Stimulated activated CD4-positive, alpha-beta T cell treated with anti-CD3 and anti-CD28 coated beads, Interleukin-4, amount 100 ng/mL, for 1 hour (primary cell): ENCODE measurements at regions not wholly inside any gene's neighbourhood (a gene's known extent, or its start where the extent isn't known, plus 50 kb on each side); places are given as distances from the start of the nearest gene placed in this dataset.
"Not testable (repeated sequence)": the region's sequence is repeated elsewhere in the genome, so short reads cannot be mapped to it uniquely, and the experiment has no call there.

Experiments
- DNase-seq: peaks from one replicate; pipeline ENCODE4 v3.0.0-alpha.2; 2020

DNA sequence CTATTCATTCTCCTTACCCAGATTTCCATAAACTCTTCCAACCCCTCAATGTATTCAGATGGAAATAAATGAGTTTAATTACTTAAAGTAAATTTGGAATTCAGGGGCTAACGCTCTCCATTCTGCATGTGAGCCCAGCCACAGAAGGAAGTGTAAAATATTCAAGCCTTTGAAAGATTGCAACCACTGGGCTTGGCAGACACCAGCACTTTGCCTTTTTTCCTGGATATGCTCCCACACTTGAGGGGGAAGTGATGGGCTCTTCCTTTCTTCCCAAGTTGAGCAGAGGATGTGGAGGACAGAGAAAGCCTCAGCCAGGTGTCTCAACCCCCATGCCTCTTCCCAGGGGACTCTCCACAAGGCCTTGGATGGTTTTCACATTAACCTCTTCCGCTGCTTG, 825.1 kb upstream of the EEF2KMT start:
- no peak for DNase-seq

DNA sequence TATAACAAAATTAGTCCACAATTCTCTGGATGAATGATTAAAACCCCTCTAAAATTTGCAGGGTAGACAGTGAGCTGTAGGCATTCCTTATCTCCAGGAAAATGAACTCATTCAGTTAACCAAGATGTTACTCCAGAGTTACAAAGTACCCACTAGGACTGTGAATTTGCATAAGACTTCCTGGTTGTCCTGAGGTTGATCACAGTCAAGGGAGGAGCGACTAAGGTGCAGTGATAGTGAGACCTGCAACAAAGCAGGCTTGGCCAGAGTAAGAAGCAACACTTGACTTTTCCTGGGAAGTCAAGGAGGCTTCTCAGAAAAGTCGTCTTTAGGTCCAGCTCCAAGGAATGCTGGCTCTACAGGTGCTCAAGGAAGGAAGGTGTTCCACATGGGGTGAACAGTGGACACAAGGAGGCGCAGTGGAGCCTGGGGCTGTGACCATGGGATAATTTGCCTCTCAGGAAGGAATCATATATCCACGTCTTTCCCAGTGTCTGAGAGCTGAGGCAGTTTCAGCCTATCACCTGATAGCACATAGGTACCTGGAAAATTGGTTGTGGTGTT, 821.1 kb upstream of the EEF2KMT start:
- no peak for DNase-seq

DNA sequence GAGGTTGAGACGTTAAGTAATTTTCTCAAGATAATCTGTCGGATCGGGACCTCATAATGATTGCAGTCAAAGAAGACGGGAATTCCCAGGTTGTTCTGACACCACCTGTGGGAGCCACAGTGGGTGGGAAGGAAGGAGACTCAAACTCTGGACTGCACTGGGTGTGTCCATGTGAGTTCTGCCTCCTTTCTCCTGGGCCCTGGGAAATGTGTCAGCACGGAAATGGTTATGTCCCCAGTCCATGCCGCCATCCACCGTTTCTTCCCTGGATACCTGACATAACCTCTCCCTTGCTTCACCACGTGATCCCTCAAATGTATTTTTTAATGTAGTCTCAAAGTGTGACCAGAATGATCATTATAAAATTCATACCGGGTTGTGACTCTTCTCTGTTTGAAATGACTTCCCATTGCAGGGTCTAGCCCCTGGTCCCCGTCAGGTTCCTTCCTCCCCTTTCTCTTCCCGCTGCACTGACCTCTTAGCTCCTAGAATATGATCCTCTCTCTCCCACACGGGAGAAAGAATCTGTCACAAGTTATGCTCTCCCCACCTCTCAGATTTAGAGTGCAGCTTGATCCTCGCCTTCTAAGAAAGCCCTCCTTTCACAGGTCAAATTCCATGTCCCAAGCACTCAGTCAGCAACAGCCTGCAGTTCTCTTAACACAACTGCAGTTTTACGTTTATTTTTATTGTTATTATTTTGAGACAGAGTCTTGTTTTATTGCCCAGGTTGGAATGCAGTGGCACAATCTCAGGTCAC, 820.0 kb upstream of the EEF2KMT start:
- no peak for DNase-seq

DNA sequence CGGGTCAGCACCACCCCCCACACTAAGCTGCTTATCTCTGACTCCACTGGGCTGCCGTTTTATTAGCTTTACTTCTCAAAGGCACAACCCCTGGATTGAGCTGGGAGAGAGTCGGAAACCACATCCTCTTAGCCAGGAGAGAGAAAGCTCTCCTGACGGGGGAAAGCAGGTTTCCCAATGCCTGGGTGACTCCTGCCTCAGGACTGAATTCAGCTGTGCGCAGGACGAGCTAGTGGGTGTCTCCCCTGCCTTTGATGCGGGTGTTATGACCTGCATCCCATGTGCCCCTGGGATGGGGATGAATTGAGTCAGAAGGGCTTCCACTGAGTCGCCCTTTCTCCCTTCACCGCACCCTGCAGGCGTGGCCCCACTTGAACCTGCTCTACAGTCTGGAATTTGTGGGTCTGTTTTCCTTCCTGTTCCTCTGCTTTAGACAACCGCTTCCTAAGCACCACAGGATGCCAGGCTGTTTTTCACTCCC, 819.2 kb upstream of the EEF2KMT start:
- no peak for DNase-seq

DNA sequence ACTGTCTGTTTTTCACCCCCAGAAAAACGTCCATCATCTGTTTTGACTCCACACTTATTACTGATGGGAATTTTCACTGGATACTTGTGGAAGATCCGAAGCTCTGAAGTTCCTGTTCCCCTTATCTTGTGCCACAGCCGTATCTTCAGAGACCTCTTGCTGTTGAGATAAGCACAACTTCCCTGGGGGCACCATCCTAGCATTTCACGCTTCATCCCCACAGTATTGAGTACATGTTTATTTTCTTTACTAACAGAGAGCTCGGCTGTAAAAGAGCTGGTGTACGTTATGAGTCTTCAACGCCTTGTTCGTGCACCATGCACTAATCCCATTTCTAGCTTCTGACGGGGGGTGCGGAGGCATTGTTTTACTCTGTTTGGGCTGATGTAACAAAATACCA, 813.6 kb upstream of the EEF2KMT start:
- no peak for DNase-seq

DNA sequence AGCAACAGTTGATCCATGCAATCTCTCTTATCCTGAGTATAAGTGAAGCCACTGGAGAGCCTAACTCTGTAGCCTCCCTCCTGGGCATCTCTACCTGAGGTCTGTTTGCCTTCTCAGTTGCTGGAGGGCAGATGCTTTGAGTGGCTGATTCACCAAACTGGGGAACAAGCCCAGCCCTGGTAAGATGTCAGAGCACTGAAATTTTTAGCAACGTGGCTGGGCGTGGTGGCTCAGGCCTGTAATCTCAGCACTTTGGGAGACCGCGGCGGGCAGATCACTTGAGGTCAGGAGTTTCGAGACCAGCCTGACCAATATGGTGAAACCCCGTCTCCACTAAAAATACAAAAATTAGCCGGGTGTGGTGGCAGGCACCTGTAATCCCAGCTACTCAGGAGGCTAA, 812.0 kb upstream of the EEF2KMT start:
- DNase-seq, result not testable (repeated sequence)

DNA sequence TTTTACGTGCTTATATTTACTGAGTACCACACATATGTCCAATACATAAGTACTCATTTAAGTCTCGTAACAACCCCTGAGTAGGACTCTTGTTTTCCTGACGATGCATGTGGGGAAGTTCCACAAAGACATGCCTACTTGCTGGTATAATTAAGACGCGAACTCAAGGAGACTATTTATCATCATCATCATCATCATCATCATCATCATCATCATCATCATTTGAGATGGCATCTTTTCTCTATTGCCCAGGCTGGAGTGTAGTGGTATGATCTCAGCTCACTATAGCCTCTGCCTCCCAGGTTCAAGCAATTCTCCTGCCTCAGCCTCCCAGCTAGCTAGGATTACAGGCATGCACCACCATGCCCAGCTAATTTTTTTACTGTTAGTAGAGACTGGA, 809.9 kb upstream of the EEF2KMT start:
- no peak for DNase-seq

DNA sequence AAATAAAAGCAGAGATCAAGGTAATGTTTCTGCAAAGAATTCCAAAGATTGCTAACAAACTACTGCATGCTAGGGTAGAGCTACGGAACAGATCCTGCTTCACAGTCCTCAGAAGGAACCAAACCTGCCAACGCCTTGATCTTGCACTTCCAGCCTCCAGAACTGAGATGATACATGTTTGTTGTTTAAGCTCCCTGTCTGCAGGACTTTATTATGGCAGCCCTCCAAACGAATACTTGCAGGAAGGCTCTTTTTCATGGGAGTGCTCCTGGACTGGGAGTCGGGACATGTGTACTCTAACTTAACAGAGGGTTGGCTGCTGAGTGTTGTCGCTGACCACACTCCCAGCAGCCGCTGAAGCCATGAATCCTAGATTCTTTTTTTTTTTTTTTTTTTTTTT, 808.8 kb upstream of the EEF2KMT start:
- DNase-seq, result no peak

DNA sequence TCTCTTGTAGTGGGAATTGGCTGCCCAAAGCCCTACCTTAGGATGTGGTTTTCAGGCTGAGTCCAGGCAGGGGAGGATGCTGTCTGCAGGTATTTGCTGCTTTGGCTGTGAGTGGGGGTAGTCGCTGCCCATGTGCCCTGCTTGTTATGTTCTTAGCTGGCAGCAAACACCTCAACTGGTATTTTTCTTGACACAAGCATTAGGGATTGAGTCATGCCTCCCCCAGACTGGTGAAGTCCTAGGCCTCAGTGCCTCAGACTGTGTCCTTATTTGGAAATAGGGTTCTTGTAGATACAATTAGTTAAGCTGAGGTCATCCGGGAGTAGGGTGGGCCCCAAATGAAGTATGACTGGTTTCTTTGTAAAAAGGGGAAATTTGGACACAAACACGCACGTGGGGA, 808.3 kb upstream of the EEF2KMT start:
- DNase-seq, result no peak

DNA sequence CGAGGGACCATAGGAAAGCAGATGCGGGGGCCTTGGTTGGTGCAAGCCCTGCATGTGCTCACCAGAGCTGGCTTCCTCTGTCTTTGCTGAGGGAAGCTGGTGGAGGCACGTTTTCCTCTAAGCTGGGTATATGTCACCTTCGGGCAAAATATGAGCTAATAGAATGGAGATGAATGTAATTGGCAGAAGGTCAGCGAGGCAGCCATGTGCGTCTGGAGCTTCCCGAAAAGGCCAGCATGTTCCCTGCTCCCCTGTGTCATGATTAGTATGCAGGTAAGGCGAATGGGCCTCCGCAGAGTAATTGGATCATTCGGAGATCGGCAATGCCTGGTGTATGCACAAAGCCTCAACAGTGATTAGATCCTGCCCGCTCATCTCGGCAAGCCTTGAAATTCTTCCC, 806.2 kb upstream of the EEF2KMT start:
- no peak for DNase-seq

DNA sequence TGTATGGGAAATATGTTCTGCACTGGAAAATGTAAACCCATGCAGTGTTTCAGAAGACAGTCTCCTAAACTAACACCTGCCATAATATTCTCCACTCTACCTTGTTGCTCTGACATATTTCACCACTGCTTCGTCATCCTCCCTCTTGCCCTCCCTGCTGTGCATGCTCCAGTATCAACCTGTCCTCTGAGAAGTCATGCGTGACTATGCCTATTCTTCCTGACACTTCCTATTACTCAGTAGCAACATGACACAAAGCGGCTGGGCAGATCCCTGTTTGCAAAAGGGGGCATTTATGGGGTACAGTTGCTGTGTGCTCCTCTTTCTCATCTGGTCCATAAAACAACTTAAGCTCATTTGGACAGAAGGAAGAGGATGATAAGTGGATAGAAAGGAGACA, 805.6 kb upstream of the EEF2KMT start:
- DNase-seq, result no peak

DNA sequence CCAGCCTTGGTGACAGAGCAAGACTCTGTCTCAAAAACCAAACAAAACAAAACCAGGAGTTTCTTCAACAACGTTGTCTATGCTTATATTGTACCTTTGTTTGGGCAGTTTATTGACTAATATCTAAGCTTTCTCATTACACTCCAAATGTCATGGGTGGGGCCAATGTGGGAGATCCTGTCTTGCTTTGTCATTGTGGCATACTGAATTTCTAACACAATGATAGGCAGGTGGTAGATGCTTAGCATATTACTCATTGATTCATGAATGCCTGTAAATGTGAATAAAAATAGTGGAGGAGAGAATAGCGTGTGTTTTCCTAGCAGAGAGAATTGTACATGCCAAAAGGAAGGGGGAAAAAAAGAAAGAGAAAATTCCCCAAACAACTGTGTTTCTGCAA, 802.5 kb upstream of the EEF2KMT start:
- no peak for DNase-seq

DNA sequence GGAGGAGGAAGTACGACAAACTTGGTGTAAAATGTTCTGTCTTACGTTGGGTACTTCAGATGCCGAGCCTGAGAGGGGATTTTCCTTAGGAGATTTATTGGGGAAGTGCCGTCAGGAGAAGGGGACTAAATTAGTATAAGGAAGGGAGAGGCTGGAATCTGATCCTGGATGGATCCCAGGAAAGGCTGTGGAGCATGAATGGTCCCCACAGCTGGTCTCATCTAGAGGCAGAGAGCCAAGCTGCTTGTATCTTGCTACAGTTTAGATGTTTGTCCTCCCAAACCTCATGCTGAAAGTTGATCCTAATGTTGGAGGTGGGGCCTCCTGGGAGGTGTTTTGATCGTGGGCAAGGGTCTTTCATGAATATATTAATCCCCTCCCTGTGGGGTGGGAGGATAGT, 798.4 kb upstream of the EEF2KMT start:
- DNase-seq, result no peak

DNA sequence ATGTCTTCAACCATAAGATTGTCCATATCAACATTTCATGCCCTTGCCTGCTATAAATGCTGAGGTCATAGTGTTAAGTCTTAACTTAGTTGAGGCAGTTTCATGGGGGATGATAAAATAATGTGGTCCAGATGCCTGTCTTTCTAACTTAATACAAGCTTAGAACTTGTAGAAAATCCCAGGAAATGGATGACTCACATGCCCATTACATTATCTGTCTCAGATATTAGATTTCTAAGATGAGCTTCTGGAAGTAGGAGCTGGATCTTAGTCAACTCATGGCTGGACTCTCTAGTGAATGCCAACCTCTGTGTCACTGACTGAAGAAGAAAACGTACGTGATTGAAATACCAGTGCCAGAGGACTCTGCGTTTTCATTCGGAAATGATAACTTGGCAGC, 797.5 kb upstream of the EEF2KMT start:
- no peak for DNase-seq

DNA sequence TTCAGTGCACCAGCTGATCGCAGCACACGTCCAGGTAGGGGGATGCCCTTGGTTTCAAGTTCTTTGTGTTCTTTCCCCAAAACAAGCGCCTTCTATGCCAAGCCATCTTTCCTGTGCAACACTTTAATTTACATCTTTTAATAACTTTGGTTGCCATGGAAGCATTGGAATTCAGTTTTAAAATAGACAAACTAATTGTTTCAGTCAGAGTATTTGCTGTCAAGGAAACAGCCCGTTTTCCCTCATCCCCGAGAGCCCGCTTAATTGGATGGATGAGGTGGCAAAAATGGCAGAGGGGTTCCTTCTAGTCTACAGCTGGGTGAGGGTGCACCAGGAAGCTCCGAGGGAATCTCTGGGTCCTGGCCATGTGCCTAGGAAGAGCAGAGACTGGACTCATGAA, 793.7 kb upstream of the EEF2KMT start:
- DNase-seq, result no peak

DNA sequence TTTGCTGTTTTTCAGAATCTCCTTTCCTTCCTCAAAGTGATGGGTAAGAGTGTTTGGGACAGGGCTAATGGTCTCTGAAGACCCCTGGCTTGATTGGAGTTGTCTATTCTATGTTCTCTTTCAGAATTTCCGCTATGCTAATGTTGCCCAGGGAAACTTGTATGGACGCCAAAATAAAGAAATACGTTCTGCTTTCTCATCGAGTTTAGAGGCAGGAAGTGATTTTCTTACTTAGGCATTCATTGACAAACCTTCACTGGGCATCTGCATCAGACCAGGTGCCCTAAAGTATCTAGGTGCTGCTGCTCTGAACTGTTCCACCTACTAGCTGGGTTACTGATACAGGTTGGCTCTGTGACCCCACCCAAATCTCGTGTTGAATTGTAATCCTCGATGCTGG, 787.9 kb upstream of the EEF2KMT start:
- DNase-seq, result no peak

DNA sequence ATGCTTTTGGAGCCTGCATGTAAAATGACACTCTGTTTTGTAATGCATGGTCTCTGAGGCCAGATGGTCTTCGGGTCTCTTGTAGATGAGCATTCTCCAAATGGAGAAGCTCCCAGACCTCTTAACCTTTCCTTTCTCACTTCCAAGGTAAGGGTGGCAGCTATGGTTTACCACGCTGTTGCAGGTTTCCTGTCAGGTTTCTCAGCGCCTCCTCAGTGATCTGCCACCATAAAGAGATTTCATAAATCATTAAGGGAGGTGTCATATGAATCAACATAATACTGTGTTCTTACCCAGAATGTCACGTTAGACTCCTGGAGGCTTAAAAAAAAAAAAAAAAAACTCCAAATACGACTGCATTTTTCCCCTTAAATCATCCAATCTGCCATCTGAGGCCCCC, 787.4 kb upstream of the EEF2KMT start:
- no peak for DNase-seq

DNA sequence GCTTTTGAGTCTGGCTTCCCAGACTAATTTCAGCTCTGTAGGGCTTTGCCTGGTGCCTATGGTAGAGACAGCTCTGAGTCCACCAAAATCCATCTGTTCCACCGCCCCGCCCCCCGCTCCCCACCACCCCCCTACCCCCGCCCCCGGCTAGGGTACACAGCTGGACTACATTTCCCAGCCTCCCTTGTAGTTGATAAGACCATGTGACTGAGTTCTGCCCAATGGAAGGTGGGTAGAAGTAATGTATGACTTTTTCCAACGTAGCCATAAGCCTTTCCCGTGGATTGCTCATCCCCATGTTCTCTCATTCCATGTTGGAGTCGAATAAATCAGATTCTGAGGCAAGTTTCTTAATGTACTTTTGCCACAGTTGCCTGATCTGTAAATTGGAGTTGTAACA, 786.7 kb upstream of the EEF2KMT start:
- DNase-seq, result no peak

DNA sequence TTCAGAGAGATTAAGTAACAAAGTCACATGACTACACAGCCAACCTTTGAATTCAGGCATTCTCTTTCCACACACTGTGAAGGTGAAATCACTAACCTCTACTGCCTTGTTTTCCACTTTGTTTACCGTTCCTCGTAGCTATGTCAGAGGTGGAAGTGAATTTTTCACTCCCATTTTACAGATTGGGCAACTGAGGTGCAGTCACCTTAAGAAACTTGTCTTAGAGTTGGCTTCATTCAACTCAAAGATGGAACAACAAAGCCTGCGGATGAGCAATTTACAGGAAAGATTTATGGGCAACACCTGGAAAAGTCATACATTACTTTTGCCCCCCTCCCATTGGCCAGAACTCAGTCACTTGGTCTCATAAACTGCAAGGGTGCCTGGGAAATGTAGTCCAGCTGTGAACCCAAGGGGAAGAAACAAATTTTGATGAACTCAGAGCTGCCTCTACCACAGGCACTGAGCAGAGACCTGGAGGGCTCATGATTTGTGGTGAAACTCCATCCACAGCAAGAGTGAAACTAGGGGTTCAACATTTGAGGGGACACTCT, 784.6 kb upstream of the EEF2KMT start:
- DNase-seq, result no peak

DNA sequence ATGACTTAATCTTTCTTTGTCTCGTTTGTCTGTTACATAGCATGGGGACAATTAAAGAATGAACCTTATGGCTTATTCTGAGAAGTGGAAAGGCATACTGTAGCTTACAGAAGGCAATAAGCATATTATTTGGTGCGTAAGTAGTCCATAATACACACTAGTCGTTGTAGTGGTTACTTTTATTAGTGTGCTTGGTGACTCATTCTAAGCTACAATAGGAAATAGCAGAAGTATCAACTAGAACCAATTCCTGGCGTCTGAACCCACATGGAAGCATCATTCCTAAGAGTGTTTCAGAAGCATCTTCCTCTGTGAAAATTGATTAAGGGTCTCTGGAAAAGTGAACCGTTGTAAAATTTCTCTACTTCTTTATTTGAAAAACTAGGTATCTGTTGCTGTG, 777.8 kb upstream of the EEF2KMT start:
- DNase-seq, result no peak

DNA sequence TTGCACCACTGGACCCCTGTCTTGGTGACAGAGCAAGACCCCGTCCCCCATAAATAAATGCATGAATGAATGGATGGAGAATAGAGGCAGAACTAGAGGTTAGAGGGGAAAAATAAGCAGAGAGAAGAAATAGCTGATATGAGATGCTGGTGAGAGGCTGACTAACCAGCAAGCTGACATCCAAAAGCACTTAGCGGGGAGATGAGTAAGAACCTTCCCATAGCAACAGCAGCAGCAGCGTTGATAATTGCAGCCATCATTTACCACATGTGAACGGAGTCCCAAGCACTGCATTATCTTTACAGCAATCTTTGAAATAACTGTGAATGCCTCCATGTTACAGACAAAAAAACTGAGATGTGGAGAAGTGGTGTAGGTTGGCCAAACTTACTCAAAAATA, 777.3 kb upstream of the EEF2KMT start:
- no peak for DNase-seq

DNA sequence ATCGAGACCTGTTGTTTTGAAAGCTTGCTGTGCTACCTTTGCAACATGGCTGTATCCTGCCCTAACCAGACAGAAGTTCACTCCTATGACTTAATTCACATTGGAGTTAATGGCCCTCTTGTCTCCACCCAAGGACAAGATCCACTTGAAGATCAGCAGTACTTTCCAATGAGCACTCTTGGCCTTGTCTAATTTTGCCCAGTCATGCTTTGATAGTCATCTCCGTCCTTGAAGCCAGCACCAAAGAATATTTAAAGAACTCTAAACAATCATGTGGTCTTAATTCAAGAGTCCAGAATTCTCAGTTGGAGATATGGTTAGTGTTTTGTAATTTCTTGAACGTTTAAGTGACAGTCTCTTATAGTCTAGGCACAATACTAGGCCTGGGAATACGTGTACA, 775.6 kb upstream of the EEF2KMT start:
- DNase-seq, result no peak

DNA sequence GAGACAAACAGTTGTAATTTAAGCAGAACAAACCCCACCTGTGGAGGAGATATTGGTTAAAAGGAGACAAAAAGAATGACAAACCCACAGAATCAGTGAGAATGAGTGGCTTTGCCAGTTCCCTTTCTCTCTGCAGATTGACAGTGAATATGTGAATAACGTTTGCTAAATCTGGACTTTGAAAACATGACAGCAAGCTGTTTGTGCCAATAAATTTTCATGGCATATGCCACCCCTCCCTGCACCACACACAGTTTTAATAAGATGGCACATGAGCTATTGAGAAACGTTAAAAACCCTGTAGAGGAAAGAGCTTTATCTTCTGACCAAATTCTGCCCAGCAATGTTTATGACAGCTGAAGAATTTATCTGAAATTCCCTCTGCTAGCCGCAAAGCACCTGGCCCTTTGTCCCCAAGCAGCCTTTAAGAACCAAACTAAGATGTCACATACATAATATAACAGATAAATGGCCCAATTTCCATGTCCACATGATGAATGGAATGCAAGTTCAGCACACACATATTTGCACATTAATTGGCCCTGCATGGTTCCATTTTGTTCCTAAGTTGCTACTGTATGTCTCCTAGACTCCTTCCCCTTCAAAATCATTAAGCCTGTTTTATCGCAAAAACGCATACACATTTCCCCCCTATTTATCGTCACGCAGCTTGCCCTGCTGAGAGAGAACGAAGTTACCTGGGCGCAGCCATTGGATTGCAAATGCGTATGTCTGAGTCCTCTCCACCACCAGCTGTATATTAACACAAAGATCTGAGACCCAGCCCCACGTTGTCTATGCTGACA, 773.5 kb upstream of the EEF2KMT start:
- no peak for DNase-seq

DNA sequence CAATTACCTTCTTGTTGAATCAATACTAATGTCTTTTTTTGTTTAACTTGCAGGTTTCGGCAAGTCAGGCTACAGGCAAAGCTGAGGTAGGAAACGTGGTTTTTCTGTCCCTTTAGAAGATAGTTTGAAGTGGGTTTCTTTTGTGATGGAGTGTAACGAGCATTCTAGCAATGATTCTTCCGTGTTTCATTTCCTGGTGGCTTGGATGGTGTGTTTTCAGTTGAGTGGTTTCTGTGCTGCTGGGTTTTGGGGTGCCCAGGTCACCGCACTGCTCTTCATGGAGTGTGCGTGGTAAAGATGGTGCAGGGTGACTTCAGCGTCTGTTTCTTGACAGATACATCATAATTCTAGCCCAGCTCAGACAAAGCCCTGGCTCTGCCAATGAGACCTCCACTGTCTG, 769.7 kb upstream of the EEF2KMT start:
- no peak for DNase-seq
